NCI-H82 (cell line): ENCODE measurements at regions not wholly inside any gene's neighbourhood (a gene's known extent, or its start where the extent isn't known, plus 50 kb on each side); places are given as distances from the start of the nearest gene placed in this dataset.
A peak's percentile ranks its signal among the peaks of the same experiment; 100 is the strongest.

ENCODE experiments used
- DNase-seq: peaks from one replicate; lab custom pipeline; 2025; lab: John Stamatoyannopoulos, UW

DNA sequence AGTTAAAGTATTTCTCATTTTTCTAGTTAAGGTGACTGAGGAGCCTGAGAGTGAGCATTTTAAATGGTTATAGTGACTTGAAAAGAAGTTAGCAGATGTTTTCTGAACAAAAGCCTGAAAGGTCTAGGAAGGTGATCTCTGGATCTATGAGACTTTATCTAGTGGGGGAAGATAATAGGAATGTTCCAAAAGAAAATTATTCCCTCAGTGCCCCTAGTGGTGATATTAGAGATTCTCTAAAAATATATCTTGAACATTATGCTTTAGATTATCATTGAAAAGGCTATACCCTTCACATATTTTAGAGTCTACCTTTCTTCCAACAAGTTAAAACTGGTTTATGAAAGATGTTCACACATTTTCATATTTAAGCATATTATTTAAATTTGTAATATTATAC is 69.0 kb upstream of the SPANXN1 start:
- DNase-seq = peak; percentile 10

DNA sequence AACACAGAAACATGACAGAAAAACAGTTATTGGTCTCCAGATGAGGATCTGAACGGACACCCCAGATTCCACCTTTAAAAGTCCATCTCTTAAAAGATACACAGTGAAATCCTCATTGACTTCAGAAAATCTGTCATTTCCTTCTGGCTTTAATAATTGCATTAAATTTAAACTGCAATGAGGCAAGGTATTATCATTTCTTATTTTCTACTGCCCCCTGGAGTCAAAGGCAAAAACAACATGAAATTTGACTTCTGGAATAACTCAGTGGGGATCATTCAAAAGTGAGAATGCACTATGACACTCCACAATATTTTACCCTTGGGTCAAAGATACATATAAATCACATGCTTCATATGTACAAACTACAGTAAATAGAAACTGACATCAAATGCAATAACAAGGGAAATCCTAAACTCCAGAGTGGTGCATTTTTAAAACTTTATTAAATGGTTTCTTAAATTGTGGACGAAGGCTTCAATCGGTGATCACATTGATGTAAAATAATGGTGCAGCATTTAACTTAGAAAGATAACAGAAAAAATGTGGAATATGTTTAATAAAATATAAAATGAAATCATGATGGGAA is 56.4 kb upstream of the SPANXN1 start:
- DNase-seq = peak; percentile 44
